ENCODE measurements at regions not wholly inside any gene's neighbourhood (a gene's known extent, or its start where the extent isn't known, plus 50 kb on each side); places are given as distances from the start of the nearest gene placed in this dataset.

DNA sequence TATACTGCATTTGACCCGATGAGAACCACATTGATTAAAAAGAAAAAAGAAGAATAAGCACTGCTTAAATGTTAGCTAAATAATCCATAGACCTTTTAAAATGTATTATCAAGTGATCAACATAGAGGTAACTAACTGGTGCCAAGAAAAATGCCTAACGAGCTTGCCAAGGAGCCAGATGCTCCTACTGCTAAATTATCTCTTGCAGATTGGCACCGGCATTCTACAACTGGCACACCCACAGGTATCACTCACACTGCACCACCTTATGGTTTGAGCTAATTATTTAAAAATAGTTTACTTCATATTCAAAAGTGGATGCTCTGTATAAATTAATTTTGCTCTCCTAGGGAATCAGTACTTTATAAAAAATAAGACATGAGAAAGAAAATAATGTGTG lies 341.6 kb upstream of the CDH7 start:
- DNase-seq = no peak

DNA sequence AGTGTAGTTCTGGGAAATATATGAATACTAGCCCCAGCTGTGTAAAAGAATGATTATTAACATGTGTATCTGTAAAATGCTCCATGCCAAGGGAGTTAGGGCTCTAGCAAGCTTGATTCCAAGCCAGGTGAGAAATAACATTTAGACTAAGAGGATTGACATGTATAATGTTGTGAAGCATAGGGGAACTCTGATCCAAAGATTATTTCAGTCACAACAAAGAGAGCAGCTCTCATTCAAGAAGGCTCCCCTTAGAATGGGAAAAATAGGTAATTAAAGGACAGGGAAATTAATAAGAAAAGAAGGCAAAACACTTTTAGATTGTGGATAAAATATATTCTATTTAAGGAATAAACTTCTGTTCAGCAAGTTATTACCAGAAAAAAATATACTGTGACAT lies 347.3 kb upstream of the CDH7 start:
- DNase-seq = no peak

DNA sequence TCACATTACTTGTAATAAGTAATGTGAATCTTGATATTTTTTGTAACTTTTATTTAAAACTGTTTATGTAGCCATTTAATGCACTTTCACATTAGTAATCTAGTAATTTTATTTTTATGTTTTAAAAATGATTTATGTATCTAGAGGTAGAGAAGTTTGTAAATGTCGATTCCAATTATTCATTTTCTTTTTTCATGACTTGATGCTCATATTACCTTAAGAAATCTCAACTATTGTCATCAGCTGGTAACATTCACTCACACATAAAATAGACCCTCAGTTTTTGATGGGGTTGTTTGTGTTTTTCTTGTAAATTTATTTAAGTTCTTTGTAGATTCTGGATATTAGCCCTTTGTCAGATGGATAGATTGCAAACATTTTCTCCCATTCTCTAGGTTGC lies 351.7 kb upstream of the CDH7 start:
- DNase-seq = no peak

DNA sequence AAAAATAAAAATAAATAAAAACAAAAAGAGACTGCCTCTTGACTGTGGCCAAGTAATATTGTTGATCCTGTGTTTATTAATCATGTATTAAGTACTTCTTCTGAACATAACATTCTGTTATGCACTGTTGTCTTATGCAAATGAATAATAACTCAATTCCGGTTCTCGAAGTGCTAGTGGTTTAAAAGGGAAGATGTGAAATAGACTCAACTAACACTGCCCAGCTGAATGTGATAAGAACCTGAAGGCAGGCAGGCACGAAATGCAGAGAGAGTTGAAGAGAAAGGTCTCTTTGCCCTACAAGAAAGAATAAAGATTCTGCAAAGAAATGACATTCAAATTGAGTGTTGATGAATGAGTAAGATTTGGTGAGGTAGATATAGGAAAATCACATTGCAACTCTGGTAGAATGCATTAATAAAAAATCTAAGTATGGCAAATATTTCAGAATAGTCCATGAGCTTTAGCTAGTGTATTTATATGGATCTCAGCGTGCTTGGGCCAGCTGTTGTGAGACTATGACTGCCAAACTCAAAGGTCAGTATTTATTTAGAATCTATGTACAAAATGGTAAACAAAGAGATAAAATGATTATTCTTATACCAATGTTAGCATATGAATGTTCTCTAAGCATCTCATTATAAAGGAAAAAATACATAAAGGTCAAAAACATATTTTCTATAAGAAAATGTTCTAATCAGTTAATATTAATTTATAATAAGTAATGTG lies 352.3 kb upstream of the CDH7 start:
- no peak for DNase-seq

DNA sequence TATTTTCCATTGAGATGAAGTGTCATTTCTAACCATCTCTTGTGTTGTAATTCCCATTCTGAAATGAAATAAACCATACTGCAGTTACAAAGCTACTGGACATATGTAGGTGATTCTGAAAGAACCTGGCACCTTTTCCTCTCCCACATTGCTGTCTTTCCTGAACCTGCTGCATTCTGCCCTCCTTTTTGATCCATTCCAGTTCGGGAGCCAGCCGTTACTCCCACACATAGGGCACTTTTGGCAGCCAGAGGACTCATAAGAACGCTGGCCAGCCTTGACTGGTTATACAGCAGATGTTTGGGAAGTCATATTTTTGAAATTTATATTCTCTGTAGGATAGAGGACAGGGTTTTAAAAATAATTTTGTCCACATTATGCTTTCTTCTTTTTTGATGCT lies 369.8 kb upstream of the CDH7 start:
- DNase-seq = no peak

DNA sequence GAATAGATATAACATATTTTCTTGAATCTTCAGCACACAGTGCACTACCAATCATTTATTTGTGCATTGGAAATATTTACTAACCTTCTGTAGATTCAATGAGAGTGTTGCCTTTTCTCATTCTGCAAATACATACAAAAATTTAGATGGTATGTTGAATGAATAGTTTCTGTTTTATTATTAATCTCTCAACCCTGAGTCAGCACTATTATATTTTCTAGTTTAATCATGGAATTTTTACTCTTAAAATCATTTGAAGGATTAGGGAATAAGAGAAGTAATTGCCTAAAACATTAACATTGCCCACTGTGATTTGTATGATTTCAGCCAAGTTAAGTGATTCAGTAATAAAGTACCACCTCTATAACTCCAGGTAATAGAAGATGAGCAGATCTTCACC lies 370.2 kb upstream of the CDH7 start:
- DNase-seq = no peak

DNA sequence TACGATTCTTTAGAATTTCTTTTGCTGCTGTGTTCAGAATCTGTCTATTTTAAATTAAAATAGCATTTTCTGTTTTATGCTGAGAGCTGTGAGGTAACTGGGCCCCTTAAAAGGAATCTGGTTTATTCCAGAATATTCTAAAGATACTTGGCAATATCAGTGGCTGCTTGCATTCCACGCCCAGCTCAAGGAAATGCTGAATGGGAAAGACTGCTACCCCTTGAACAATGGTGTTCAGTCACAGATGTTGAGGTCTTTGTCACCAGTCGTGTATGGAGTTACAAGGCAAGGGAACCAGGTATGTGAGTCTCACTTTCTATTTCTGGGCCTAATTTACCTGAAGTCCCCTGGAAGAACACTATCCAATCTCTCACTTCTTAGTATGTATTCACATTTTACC lies 377.9 kb upstream of the CDH7 start:
- DNase-seq = no peak

DNA sequence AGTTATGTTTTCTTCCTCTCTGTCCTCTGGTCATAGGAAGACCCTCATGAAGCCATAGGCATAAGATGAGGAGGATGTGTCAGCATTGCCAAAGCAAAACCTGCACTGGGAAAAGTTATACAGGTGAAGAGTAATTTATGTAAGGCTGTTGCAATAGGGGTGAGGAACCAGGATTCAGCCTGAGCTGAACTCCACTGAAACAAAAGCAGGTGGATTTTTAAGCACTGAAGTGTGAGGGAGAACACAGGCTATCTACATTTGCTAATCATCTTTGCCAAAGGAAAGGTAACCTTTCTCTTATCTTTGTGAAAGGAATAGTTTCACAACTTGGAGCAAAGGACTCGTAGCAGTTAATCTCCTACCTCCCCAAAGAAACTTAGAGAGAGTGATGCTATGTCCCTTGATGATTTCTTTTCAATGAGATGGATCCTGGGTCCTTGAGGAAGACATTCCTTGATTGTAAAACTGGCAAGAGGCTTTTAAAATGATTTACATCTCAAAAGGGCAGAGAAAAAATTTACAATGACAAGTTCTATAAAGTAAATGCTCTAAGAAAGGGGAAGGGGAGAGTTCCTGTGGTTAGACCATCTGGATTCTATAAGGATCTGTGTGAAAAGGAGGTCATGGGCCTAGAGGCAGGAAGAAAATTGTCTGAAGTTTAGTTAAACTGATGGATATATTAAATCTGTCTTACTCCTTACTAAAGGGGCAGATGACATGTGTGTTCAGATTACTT lies 385.4 kb upstream of the CDH7 start:
- DNase-seq = no peak

DNA sequence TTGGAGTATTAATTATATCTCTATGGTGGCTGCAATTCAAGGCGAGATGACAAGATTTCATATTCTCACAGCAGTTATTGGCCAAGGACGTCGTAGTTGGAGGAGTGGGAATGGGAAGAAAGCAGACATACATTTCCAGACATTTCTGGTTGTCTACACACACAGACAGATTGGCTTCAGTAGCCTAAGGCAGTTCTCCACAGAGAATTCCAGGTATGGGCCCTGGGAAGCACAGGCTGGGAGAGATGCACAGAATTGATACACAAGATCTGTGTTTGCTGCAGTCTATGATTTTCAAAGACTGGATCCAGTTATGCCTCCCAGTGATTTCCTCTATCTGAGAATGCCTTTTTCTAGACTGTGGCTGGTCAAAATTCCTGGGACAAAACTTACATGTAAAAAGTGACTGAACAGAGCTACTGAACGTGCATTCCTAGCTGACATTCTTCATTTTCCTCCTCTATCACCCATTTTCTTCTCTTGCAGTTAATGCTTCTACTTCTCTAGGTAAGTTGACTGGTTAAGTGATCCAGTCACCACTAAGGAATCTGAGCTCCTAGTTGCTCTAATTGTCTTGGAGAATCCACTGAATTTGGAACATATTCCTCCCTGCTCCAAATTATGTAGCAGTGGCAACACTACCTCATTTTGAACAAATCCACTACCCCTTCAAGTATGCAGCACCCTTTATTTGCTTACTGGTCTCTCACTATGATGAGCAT lies 386.7 kb upstream of the CDH7 start:
- DNase-seq = no peak

DNA sequence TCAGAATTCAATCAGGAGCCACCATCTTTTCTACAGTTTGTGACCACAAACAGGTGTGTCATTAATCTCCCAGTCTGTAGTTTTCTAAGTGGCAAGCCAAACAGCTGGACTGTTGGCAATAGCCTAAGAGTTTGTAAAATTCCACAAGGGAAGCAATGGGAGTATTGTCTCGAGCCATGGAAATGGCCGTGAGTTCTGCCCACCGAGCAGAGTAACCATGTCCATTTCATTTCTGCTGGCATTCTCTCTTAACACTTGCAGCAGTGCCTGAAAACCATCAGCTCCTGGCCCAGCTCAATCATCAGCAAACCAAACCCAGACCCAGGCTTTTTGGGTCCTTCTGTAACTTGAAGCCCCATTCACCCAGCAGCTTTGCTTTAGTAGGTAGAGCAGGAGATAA lies 387.8 kb upstream of the CDH7 start:
- no peak for DNase-seq

DNA sequence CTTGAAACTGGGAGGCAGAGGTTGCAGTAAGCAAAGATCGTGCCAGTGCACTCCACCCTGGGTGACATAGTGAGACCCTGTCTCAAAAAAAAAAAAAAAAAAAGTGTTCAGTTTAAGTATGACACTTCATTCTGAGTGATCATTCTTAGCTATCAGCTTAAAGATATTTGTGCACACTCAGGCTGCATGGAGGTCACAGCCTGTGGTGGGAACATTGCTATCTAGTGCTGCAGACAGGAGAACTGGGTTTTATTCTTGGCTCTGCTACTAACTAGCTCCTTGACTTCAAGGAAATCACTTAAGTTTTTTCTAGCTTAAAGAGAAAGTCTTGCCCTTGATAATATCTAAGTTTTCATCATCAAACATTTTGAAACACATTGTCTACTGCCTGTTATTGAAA lies 391.3 kb upstream of the CDH7 start:
- no peak for DNase-seq

DNA sequence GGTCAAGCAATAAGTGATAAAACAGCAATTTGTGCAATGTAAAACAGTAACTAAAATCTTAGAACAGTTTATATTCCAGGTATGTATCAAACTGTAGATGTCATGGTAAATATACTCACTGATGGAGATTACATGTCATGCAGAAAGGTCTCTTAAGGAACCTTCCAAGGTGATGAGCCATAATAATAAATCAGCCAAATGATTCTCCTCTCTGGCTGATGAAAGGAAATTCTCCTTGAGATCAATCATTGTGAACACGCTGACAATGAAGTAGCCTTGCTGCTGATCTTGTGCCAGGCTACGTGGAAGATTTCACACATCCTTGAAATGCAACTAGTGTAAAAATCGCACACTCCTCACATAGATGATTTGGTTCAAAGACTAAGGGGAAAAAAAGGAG lies 392.5 kb upstream of the CDH7 start:
- no peak for DNase-seq

DNA sequence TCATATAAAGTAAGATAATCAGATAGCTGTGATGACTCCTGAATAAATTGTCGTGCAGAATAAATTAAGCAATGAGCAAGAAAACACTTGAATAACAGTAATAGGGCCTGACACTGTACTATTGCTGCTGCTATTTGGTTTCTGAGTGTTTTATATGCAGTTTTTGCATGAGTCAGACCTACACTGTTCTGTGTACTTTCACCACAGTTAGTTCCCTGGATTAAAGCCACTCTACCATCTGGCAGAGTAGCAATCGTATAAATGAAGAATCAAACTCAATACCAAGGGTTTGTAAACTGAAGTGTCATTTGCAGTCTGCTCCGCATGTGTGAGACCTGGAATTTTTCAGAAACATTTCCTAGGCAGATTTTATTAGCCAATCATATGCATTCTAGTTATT lies 398.6 kb upstream of the CDH7 start:
- DNase-seq = no peak

DNA sequence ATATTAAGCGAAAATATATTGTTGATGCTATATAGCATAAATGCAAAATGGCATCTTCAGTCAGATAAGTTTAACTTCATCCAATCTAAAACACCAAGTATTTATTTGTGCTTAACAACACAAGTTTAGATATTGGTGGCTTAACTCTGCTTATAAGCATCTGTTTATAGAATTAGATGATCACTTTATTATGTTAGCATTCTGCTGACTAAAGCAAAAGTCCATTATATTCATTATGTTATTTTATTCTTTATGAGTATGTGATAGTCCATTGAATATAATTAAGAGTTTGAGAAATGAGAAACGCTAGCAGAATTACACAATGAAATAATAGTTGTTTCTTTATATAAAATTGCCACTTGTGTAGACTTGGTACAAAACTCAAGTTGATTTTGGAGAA lies 401.2 kb upstream of the CDH7 start:
- DNase-seq = no peak

DNA sequence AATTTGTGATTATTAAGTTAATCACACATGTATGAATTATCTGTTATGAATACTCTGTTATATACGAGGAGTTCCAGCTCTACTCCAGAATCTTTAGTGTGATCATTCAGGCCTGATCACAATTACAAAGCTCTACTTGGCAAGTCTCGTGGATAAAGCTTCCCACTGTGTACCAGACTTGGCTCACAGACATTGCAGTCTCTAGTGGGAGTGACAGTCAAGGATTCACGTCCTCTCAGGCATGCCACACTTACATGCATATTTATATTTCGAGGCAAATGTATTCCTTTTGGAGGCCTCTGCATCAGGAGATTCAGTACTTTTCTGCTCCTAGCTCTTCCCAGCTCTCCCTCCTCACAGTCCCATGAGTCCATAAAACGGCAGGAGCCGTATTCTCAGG lies 403.4 kb upstream of the CDH7 start:
- DNase-seq = no peak

DNA sequence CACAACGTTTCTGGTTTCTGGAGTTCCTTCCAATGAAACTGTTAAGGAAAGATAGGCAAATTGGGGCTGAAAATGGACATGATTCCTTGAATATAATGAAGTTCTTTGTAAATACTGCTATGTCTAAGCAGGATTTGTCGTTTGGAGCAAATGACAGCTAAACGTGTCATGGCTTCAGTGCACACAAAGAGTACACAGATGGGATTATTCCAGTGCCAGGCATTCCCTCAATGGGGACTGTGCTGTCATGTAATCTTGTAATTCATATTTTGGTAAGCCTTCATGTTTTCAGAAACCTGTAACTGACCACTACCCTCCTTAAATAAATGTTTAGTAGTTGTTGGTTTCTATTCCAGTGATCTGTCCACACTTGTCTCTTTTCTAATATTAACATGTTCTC lies 404.7 kb upstream of the CDH7 start:
- DNase-seq = no peak

DNA sequence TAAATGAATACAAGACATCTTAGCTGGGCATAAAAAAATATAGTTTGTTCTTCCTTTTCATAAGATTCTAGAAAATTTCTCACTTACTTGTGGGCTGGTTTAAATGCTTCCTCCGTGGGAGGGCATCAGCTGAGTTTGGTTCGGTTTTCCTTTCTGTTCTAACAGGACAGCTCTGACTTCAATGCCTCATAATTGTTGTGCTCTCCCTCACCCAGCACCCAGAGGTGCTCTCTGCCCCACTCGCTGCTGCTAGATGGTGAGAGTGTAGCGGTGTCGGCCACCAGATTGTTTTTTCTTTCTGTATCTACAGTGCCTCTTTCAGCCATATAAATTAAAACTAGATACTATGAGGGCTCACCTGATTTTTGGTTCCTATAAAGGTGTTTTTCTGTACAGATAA lies 407.2 kb upstream of the CDH7 start:
- no peak for DNase-seq

DNA sequence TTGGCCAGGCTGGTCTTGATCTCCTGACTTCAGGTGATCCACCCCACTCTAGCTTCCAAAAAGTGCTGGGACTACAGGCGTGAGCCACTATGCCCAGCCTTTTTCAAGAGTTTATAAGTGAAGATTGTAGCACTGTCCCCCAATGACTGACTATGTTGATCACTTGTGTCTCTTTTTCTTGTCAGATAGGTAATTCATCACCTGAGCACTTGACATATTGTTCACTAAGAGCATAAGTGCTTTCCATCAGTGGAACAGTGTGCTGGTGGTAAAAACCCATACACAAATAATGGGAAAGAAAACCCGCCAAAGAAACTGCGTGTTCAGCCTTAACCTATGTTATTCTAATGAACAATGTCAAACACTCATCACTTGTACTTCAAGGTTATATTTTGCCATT lies 414.4 kb upstream of the CDH7 start:
- no peak for DNase-seq

DNA sequence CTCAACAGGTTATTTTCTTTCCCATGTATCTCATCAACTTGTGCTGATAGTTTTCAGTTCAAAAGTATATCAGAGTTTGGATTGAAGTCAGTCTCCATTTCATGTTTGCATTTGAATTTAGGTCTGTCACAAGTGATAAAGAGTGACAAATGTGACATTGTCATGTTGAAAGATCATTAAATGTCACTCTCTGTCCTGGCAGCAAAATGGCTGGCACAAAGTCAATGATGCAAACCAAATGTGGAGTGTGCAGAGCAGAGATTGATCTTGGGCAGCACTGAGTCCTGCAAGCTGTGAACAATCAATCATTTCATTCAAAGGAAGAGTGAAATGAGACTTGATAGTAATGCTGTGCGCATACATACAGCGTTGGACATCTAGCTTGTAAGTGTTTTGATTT lies 421.8 kb upstream of the CDH7 start:
- DNase-seq = no peak

DNA sequence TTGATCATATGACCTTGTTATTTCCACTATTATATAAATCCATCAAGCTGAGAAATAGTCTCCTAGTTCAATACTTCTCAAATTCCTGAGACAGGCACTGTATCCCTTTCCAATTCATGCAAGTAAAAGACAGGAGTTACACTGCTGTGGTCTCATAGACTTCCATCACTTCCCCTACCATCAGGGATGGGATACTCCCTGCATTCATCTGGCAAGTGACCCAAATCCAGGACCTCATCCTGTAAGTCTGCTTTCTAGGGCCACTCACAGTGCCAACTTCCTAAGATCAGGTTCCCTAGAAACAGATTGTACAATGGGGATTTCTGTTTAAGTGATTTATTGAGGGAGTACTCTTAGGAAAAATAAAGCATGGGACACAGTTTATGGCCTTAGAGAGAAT lies 424.0 kb upstream of the CDH7 start:
- DNase-seq = no peak

DNA sequence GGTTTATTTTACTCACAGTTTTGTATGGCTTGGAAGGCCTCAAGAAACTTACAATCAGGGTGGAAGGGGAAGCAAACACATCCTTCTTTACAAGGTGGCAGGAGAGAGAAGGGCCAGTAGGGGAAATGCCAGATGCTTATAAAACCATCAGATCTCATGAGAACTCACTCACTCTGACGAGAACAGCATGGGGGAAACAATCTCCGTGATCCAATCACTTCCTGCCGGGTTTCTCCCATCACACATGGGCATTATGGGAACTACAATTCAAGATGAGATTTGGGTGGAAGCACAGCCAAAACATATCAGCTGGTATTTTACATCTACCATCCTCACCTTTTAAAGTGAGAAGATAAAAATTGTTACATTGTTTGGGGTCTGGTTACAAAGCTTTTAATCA lies 427.9 kb upstream of the CDH7 start:
- DNase-seq = no peak

DNA sequence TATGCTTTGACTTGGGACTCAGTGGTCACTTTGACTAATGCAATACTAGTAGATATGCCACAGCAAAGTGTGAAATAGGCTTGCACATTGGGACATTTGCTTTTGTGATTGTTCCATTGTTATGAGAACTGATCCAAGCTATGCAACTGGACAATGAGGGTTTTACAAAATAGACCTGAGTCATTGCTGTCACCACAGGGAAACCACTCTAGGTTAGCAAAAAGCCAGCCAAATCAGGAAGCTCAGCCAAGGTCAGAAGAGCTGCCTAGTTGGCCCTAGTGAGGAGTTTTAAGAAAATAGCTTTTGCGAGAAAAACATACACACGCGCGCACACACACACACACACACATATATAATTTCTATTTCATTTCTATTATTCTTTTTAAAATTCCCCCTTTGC lies 452.4 kb upstream of the CDH7 start:
- DNase-seq = no peak

DNA sequence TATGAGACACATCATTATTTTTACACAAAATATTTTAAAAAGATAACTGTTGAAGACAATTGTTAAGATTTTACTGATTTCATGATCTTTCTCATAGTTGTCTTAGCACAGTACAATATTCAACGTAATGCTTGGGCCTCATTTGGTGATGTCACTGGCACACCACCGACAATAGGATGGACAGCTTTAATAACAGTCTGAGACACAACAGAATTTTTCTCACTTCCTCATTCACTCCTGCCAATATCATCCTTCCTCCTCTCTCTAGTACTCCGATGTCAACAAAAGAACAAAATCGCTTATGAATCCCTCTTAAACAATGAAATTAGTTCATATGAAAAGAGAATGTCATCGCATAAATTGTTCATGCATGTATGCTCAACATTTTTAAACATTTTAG lies 461.9 kb upstream of the CDH7 start:
- DNase-seq = no peak

DNA sequence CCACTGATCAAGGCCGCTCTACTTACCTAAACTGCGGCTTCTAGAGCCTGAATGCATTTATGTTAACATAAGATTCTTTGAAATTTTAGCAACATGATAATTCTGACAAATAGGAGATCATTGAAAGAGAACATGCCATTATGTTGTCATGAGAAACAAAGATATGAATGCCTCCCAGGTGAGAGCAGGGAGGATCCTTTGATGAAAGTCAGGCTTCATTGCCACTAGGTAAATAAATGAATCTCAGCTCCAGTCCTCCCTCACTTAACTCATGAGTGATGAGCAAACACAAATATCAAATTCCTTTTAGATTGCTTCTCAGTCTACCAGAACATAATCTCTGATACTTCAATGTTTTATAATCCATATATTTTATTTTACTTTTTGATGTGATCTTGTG lies 463.2 kb upstream of the CDH7 start:
- no peak for DNase-seq

All from skin of body (tissue), 1 donor.